ENCODE measurements at regions not wholly inside any gene's neighbourhood (a gene's known extent, or its start where the extent isn't known, plus 50 kb on each side); places are given as distances from the start of the nearest gene placed in this dataset.
A peak's percentile ranks its signal among the peaks of the same experiment; 100 is the strongest.

DNA sequence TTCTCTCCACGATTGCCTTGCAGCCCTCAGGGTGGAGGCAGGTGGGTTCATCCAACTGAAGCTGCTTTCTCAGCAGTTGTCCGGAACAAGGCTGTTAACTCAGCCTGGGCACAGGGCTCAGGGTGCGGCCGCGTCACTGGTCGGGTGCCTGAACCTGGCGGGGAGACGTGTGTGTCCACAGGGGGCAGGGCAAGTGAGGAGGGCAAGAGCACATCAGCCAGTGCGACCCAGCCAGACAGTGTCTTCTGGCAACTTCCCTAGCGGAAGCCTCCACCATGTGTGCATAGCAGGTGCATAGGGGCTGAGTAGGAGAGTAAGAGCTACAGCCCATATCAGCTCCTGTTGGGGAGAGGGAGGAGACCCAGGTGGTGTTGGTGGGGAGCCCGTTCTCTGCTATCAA, 150.4 kb upstream of the THRB start:
- DNase-seq, result no peak

DNA sequence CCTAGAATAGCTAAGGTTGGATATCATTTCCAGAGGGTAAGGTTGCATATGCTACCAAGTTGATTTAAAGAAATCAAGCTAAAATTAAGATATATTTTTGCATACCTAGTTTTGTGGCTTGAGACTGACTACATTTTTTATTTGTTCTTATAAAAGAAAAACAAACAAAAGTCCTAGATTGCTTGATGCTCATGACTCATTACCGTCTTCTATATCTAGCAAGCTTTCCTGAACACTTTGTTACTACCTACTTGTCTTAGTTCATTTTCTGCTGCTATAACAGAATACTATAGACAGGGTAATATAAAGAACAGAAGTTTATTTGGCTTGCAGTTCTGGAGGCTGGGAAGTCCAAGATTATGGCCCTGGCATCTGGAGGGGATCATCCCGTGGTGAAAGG, 152.1 kb upstream of the THRB start:
- DNase-seq, result no peak

DNA sequence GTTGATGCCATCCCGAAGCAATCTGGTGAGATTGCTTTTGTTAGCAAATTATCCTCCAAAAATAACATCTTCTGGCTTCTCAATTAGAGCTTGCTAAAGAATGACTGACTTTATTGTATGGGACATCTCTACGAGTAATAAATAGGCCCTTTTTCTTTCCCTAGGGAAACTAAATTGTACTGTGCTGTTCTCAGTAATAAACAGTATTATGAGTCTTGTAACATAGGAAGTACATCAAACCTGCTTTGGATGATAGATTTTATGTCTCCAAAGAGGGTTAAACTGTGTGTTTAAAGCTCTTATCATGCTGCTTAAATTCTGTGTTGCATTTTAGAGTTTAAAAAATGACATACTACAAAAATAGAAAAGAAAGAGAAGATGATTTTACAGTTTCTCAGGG, 153.4 kb upstream of the THRB start:
- DNase-seq, result no peak

DNA sequence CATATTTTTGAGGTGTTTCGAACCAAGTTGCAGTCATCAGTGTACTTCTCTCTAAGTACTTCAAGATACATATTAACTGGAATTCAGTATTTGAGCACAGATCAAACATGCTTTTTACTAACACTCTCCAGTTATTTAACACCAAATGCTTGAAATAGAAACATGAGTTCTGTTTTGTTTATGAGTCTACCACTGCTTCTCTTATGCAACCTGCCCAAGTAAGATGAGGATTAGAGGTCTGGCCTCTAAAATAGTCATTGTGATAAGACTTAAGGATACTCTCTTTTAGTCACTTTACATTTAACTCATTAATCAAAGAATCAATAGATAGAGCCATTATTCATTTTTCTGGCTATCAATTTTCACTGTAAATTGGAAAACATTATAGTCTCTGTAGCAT, 156.2 kb upstream of the THRB start:
- no peak for DNase-seq

DNA sequence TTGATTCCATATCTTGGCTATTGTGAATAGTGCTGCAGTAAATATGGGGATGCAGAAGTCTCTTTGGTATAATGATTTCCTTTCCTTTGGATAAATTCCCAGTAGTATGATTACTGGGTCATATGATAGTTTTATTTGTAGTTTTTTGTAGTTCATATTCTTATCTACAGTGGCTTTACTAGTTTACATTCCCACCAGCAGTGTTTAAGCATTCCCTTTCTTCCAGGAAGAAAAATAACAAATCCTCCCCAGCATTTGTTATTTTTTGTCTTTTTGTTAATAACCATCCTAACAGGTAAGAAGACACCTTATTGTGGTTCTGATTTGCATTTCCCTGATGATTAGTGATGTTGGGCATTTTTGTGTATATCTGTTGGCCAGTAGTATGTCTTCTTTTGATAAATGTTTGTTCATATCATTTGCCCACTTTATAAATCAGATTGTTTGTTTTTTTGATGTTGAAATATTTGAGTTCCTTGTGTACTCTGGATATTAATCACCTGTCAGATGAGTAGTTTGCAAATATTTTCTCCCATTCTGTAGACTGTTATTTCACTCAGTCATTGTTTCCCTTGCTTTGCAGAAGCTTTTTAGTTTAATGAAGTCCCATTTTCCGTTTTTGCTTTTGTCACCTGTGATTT, 163.3 kb upstream of the THRB start:
- DNase-seq, result no peak

DNA sequence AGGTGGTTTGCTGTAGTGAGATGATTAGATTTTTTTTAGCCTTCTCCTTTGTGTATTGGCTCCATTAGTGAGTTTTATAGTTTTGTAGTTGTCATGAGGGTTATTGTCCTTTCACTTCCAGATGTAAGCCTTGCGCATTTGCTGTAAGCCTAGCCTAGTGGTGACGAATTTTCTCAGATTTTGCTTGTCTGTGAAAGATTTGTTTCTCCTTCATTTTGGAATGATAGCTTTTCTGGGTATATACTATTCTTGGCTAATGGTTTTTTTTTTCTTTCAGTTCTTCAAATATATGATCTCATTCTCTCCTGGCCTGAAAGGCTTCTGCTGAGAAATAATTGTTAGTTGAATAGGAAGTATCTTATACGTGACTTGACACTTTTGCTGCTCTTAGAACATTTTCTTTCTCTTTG, 166.5 kb upstream of the THRB start:
- no peak for DNase-seq

DNA sequence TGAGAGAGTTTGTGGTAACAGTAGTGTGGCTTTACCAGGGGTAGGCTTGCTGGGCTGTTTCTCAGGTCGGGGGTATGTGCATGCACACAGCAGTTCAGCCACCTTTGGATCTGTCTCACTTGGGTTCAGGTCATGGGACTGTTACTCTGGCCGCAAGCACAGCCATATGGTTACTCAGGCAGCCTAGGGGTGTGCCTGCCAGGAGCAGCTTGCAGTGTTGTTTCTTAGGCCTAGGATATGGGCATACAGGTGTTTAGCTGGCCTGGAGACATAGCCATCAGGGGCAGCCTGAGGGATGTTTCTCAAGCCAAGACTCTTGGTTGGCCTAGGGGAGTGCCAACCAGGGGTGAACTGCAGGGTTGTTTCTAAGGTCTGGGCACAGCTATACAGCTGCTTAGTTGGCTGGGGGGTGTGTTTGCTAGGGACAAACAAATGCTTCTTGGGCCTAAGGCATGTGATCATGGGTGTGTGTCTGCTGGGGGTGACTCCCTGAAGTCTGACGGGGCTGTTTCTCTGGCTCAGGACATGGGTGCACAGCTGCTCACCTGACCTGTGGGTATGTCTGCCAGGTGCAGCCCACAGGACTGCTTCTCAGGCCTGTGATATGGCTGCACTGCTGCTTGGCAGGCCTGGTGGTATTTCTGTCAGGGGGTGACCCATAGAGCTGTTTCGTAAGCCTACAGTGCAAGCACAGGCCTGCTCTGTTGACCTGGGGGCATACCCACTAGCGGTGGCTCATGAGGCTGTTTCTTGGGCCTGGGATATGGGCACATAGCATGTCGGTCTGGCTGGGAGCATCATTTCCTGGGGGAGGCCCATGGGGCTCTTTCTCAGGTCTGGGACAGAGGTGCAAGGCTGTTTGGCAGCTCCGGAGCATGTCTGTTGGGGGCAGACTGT, 168.0 kb upstream of the THRB start:
- no peak for DNase-seq

DNA sequence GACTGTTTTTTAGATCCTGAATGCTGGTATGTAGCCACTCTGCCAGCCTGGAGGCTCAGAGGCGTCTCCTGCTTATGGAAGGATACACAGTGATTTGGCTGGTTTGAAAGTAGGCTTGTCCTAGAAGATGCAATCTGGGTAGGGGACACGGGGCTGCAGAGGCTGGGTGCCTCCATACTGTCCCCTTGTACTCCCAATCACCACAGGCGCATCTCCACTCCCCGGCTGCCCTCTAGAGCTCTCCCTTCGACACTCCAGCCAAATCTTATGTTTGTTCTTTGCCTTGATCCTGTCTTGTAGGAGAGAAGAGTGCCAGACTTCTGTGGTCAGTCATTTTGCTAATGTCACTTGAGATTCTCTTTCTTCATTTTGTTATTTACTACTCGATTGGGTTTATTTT, 168.8 kb upstream of the THRB start:
- no peak for DNase-seq

DNA sequence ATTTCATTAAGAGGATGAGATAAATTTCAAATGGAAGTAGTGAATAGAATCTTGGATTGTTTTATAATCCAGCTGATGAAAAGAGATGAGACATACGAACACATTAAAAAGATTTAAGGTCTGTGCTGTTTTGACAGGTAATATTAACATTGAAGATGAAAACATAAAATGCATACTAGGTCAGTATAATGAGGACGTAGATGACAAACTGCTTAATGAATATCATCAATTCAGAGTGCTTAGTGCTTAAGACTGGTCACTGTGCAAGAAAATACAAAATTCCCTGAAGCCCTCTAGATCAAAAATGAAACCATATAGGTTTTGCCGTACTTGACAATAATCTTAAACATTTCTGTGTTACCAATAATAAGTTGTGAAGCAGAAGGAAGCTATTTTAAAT, 173.4 kb upstream of the THRB start:
- DNase-seq, result no peak

DNA sequence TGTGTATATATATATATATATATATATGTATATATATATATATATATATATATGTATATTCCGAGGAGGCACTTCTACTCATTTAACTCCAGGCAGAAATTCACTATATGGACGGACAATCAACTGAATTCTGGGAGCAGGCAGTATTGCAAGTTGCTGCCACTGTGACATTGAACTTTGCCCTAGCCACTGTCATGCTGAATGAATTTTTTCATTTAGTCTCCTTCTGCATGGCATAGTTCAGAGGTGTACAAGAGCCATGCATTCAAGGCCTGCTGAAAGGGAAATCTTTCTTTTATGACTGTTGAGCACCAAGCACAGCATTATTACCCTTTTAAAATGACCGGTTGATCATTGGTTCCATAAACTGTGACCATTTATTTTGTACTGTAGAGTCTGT, 176.2 kb upstream of the THRB start:
- DNase-seq, result no peak

DNA sequence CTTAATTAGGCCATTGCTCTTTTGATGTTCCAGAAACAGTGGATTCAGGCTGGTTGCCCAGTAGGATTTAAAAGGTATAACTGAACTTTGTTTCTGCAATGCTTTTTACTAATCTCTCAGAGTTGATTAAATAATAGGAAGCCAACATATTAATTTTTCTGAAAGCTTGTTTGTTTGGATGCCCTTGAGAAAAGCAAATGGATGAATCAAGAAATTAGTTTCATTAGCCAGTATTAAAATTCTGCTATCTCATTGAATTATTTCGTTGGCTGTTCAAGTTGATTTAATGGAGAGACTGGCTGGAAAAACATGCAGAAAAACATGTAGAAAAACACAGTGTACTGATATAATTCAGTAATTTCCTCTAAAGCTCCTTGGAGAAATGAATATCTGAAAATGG, 178.9 kb upstream of the THRB start:
- DNase-seq, result no peak

DNA sequence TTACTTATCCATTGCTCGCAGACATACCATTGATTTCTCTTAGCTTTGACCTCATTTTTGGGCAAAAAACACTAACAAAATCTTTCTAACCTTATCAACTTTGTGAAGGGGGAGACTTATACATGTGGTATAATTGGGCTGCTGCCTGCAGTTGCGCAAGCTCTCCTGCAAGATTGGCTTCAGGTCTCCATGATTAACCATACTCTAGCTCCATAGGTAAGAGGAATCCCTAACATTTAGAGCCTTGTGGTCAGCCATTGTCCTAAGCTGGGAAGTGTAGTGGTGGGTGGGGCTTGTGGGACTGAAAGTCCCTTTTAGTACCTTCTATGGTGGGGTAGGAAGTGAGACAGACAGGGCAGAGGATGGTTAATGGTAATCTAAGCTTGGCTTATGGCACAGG, 179.6 kb upstream of the THRB start:
- no peak for DNase-seq

DNA sequence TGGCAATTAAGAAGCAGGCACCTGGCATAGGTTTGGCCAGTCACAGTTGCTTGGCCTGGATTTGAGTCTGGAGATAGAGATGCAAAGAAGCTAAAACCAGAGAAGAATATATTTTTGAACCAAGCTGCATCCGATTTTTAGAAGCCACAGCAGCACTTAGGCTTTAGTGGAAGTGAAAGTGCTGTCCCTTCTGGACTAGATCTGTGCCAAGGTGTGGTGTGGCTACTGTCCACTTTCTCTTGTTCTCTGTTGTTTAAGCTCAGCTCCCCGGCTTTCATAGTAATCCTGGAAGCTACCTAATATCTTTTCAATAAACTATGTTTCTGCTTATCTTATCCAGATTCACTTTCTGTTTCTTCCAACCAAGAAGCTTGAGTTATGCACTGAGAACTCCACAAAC, 183.4 kb upstream of the THRB start:
- DNase-seq, result no peak

DNA sequence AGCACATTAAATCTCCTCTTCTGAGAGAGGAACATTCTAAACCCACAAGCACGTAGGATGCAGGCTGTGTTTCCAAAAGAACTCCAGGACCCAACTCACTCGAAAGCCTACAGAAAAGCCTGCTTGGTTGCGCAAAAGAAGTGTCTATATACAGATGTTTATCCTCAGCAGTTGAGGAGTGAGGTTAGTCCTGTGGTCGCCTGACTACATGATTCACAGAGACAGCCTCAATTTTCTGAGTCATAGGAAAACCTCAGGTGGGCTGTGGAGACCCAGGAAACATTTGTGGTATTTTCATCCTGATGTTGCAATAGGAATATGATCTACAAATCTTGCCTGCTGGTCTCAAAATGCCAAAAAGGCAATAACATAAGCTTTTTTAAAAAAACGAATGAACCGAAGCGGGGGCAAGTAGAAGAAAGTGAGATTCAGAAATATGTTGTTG, 183.8 kb upstream of the THRB start:
- DNase-seq, result peak; percentile 45

DNA sequence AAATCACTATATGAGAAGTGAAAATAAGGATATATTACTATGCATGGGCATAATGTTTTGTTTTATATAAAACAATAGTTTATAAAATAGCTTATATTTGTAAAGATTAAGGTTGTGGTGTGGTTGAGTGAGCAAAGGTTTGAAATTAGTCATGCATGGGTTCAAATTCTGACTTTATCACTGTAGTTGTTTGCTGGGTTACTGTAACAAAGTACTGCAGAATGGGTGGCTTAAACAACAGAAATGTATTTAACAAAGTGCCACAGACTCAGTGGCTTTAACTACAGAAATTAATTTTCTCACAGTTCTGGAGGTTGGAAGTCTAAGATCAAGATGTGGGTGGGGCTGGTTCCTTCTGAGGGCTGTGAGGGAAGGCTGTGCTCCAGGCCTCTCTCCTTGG, 184.8 kb upstream of the THRB start:
- no peak for DNase-seq

DNA sequence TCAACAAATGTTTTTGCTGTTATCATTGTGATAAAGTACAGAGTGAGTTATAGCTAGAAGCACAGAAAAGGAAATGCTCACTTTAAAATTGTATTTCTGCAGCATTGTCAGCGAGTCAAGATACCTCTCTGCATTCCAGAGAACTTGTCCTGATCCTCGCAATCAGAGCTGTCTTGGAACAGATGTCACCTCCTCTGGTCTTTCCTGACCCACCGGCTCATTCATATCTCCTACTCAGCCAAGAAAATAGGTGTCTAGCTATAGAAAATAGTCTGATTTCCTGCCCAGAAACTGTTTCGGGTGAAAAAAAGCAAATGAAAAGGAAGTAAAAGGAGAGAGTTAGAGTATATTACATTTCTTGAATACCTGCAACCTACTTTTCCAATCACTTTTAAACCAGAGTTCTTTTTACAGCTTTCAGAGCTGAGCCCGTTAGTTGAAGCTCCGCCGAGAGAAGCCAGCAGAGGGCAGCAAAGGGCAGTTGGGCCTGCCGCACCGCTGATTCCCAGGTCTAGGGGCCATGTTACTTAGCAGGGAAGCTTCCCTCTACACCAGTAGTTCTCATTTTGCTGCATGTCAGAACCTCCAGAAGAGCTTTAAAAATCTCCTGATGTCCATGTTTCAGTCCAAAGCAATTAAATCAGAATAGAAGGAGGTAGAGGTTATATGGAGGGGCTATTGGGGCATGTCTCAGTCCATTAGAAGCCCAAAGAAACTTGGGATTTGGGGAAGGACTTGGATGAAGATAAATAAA, 185.7 kb upstream of the THRB start:
- peak; percentile 71 for DNase-seq

DNA sequence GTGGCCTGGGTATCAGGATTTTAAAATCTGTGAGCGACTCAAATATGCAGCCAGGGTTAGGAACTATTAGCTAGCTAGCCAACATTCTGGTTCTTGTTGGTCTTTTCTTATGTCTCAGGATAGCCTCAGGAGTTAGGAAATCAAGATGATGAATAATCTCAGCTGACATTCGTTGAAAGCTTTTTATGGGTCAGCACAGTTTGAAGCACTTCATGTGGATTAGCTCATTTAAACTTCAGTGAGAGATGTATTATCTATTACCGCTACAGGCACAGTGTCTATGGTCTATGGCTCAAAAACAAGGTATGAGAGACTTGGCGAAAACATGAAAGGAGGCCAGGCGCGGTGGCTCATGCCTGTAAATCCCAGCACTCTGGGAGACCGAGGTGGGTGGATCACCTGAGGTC, 187.5 kb upstream of the THRB start:
- no peak for DNase-seq

DNA sequence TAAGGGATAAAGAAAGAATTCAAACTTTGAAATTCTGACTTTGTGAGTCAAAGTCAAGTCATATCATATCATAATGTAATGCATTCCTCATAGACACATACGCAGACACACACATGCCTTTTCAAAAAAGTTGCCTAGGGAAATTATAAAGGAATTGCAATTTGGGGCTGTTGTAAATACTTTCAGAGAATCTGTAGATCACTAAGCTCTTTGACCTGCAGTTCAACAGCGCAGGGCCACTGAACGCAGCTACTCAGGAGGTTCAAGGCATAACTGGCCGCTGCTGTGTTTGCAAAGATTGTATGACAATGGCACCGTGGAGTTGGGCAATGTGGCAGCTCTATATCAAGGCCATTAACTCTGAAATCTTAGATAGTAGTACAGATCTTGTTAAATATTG, 188.4 kb upstream of the THRB start:
- DNase-seq, result no peak

DNA sequence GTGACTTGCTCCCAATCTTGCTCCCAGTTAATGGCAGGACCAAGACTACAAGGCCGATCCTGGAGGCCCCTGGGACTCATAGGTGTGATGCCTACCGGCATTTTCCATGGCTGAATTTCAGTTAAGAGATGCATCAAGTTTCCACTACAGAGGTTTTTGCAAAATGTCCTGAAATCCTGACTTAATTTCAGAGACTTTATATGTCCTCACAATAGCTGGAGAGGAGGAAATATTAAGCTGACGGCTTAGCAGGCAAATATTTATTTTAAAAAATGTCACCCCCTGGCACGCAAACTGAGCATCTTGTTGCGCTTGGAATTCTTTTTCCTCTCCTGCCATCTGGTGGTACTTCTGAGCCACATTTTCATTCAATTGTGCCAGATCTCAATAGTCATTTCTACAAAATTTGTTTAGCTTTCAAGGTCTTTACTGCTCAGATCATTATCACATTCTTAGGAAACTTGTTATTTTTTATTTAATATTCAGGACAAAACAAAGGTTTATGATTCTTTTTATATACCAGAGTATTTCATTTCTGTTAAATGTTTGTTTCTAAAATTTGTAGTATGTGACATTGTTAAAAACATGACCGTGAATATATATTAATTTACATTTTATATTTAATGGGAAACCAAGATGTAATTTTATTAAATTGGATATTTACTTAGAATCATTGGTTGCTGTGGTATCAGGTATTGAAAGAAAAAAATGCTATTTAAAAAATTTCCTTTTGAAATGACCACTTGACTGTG, 189.2 kb upstream of the THRB start:
- DNase-seq, result peak; percentile 67

DNA sequence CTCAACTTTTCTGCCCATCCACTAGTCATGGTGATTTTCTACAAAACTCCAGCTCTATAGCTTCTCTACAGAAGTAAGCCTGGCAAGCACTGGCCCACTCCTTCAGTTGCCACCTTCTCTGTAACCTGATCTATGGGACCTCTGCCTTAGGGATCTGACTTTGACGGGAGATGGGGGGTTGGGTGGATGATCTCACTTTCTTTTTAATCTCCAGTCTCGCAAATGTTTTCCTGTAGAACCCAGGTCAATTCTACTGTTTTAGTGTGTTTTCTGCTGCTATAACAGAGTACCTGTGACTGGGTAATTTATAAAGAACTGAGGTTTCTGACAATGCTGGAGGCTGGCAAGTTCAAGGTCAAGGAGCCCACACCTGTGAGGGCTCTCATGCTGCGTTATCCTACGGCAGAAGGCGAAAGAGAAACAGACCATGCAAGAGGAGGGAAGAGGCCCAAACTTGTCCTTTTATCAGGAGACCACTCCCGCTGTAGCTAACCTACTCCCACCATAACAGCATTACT, 189.9 kb upstream of the THRB start:
- DNase-seq, result no peak

DNA sequence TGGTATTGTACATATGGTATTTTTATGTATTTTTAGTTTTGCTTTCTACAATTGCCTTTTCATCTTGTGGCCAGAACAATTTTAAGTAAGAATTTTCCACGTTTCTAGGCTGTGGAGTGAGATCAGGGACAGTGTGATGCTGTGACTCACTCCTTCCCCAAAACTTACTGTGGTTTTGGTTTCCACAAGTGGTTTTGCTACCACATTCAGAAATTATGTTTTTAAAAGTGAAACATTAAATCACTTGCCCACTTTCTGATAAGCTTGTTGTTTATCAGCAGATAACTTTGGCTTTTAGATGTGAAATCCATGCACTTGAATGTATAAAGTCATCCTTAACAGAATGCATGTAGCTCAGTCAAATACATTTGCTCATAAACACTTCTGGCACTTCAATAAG, 192.2 kb upstream of the THRB start:
- DNase-seq, result peak; percentile 16

DNA sequence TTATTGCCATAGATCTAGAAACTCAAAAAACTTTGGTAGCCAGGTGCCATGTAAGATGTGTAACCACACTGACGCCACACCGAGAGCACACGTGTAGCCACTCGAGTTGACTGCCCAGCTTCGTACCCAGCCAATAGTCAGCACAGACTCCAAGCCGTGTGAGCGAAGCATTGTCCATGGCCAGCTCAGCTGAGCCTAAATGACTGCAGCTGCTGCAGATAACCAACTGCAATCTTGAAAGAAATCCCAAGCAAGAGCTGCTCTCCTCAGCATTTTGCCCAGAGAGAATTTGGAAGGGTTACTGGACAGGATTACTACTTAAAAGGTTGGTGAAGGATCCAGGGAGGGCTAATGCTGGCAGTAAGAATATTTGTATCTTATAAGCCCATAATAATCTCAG, 193.0 kb upstream of the THRB start:
- no peak for DNase-seq

Data from hematopoietic multipotent progenitor cell treated with erythropoietin and hydrocortisone succinate and interleukin-3 and kit ligand, for 8 days (in vitro differentiated cells).